AG10803 (cell line): ENCODE measurements at regions not wholly inside any gene's neighbourhood (a gene's known extent, or its start where the extent isn't known, plus 50 kb on each side); places are given as distances from the start of the nearest gene placed in this dataset.
"Not testable (repeated sequence)": the region's sequence is repeated elsewhere in the genome, so short reads cannot be mapped to it uniquely, and the experiment has no call there.

ENCODE experiments used
- DNase-seq: peaks from one replicate; pipeline ENCODE4 v3.0.0; 2010; ENCODE audit warnings: low read depth
- H3K4me3 ChIP-seq: 2 replicates; pipeline ENCODE4 v1.5.1; 2011; ENCODE audit warnings: mild to moderate bottlenecking, low read length, control low read depth
- CTCF ChIP-seq: conservative IDR thresholded peaks from 2 replicates; pipeline ENCODE4 v1.5.1; 2011; ENCODE audit warnings: mild to moderate bottlenecking, low read length, control low read depth, inconsistent platforms

GRCh38 chr2:18271370-18272147, 288.9 kb downstream of the RDH14 start:
- no peak for TF ChIP-seq CTCF
- DNase-seq, result no peak
- H3K4me3 ChIP-seq, result no peak overlapping the region

GRCh38 chr2:18268400-18268799, 292.1 kb downstream of the RDH14 start:
- DNase-seq, result no peak
- no peak for TF ChIP-seq CTCF

GRCh38 chr2:18267501-18267900, 293.0 kb downstream of the RDH14 start:
- no peak overlapping the region for H3K4me3 ChIP-seq
- TF ChIP-seq CTCF, result no peak
- no peak for DNase-seq

More at GRCh38 chr2:18268400-18268799, 292.1 kb downstream of the RDH14 start:
- H3K4me3 ChIP-seq, result no peak overlapping the region

- H3K4me3 ChIP-seq, result not testable (repeated sequence)
- peak; percentile 45 for DNase-seq
These were observed 293.8 kb downstream of the RDH14 start for GRCh38 chr2:18266699-18267098.

- no peak for DNase-seq
- peak; percentile 4; the same call in 1 of the 2 replicates for TF ChIP-seq CTCF
- no peak overlapping the region for H3K4me3 ChIP-seq
These were observed 294.6 kb downstream of the RDH14 start for GRCh38 chr2:18265614-18266586.

- H3K4me3 ChIP-seq, result no peak overlapping the region
- TF ChIP-seq CTCF, result no peak
- peak; percentile 16 for DNase-seq
These were observed 297.9 kb downstream of the RDH14 start for GRCh38 chr2:18262601-18263000.

- DNase-seq, result no peak
- no peak overlapping the region for H3K4me3 ChIP-seq
- TF ChIP-seq CTCF, result no peak
These were observed 306.7 kb downstream of the RDH14 start for GRCh38 chr2:18253686-18254197.
